ENCODE measurements at regions not wholly inside any gene's neighbourhood (a gene's known extent, or its start where the extent isn't known, plus 50 kb on each side); places are given as distances from the start of the nearest gene placed in this dataset.

DNA sequence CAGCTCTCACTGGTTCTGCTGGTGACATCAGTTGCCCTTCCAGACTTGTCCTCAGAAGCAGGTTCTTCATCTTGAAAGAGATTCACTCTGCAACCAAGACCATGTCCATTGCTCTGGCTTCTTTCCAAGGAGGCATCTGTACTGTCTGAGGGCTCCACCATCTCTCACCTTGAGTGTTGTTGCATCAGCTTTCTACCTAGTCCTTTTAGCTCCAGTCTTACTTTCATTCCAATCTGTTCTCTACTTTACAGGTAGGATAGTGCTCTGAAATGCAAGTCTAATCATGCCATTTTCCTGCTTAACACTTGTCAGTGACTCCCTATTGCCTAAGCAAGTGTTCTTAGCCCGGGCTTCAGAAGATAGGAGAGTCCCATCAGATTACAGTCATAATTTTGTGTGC lies 117.7 kb downstream of the EN1 start:
- no peak for ATAC-seq (ENCODE audit: low read depth)
- Mint-ChIP-seq H3K9me3 (no peaks in the 10 kb centered on the region), H3K27ac (no peak overlapping the region), H3K4me1 (no peaks in the 10 kb centered on the region), H3K4me3 (no peak overlapping the region), H3K27me3 (peaks cover 7% of the 10 kb centered on the region), H3K36me3 (no peaks in the 10 kb centered on the region)
- DNase-seq, result no peak
- POLR2A ChIA-PET, result no interaction called here

GRCh38 chr2:118728984-118729383 lies 118.5 kb downstream of the EN1 start:
- ATAC-seq (ENCODE audit: low read depth), result no peak
- H3K4me1 Mint-ChIP-seq, result no peaks in the 10 kb centered on the region
- H3K36me3 Mint-ChIP-seq, result no peaks in the 10 kb centered on the region
- peaks cover 7% of the 10 kb centered on the region for H3K27me3 Mint-ChIP-seq
- DNase-seq, result no peak
- POLR2A ChIA-PET, result no interaction called here
- no peaks in the 10 kb centered on the region for H3K9me3 Mint-ChIP-seq
- no peak overlapping the region for H3K27ac Mint-ChIP-seq
- no peak overlapping the region for H3K4me3 Mint-ChIP-seq

DNA sequence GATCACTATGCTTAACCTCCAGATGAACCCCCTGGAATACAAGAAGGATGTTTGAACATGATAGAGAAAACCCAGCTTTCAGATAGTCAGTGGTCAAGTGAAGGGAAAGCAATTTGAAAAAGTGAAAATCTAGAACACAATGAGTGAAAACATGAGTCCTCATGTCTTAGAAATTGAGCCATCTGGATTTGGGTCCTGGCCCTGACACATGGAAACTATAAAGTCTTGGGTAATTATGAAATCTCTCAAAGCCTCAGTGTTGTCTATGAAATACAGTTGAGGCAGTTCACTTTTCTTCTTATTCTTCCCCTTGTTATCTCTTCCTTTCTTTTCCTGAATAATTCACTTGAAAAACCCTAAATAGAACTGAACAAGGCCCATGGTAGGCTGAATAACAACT lies 120.6 kb downstream of the EN1 start:
- H3K4me1 Mint-ChIP-seq, result no peaks in the 10 kb centered on the region
- no peak for ATAC-seq (ENCODE audit: low read depth)
- POLR2A ChIA-PET, result no interaction called here
- DNase-seq, result no peak
- H3K9me3 Mint-ChIP-seq, result no peaks in the 10 kb centered on the region
- H3K27me3 Mint-ChIP-seq, result peaks cover 6% of the 10 kb centered on the region
- no peak overlapping the region for H3K4me3 Mint-ChIP-seq
- no peak overlapping the region for H3K27ac Mint-ChIP-seq
- no peaks in the 10 kb centered on the region for H3K36me3 Mint-ChIP-seq

- Mint-ChIP-seq H3K27me3 (peaks cover 4% of the 10 kb centered on the region), H3K36me3 (no peaks in the 10 kb centered on the region), H3K27ac (no peak overlapping the region), H3K4me3 (no peak overlapping the region), H3K9me3 (no peaks in the 10 kb centered on the region), H3K4me1 (no peaks in the 10 kb centered on the region)
- ATAC-seq (ENCODE audit: low read depth), result no peak
- POLR2A ChIA-PET, result no interaction called here
- no peak for DNase-seq
Observed at GRCh38 chr2:118723394-118723793, 124.1 kb downstream of the EN1 start.

- ATAC-seq (ENCODE audit: low read depth) (no peak), DNase-seq (no peak)
- H3K27ac Mint-ChIP-seq, result no peak overlapping the region
- no peak overlapping the region for H3K4me3 Mint-ChIP-seq
- no peaks in the 10 kb centered on the region for H3K36me3 Mint-ChIP-seq
- H3K9me3 Mint-ChIP-seq, result no peaks in the 10 kb centered on the region
- peaks cover 4% of the 10 kb centered on the region for H3K27me3 Mint-ChIP-seq
- H3K4me1 Mint-ChIP-seq, result no peaks in the 10 kb centered on the region
- POLR2A ChIA-PET, result no interaction called here
Observed at GRCh38 chr2:118722976-118723375, 124.5 kb downstream of the EN1 start.

DNA sequence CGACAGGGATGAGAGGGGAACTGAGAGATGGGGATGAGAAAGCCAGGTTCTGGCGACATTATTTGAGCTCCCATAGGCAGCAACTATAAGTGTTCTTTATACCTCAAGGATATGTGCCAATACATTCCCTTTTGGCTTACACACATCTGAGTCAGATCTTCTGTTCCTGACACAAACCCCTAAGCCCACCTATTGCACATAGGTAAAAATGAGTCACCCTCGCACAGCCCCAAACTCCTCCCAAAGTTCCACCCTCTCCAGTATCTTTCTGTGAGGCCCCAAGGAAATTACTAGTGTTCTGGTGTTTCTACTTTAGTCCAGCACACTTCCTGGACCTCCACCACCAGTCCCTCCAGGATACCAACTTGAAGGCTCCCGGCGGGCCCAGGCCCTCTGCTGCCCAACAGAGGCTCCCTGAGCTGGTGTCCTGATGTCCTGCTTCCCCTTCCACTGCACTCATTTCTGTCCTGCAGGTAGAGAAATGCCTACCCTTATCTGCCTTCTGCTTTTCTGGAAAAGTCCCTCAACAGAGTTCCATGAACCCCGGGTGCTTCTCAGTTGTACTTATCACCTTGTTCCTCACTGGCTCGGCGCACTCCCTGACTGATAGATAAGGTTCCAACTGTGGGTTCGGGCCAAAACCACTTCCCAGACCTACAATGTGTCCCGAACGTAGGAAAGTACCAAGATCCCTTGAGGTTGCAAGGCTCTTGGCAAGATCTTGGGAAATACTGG lies 125.5 kb downstream of the EN1 start:
- ATAC-seq (ENCODE audit: low read depth) (no peak), DNase-seq (no peak)
- POLR2A ChIA-PET, result no interaction called here
- Mint-ChIP-seq H3K9me3 (no peaks in the 10 kb centered on the region), H3K27ac (no peak overlapping the region), H3K4me3 (no peak overlapping the region), H3K27me3 (no peaks in the 10 kb centered on the region), H3K4me1 (no peaks in the 10 kb centered on the region), H3K36me3 (no peaks in the 10 kb centered on the region)

- POLR2A ChIA-PET, result no interaction called here
- ATAC-seq (ENCODE audit: low read depth) (no peak), DNase-seq (no peak)
- H3K27ac Mint-ChIP-seq, result no peak overlapping the region
- no peaks in the 10 kb centered on the region for H3K9me3 Mint-ChIP-seq
- H3K4me3 Mint-ChIP-seq, result no peak overlapping the region
- H3K36me3 Mint-ChIP-seq, result no peaks in the 10 kb centered on the region
- no peaks in the 10 kb centered on the region for H3K4me1 Mint-ChIP-seq
- no peaks in the 10 kb centered on the region for H3K27me3 Mint-ChIP-seq
Observed at GRCh38 chr2:118720866-118721265, 126.6 kb downstream of the EN1 start.

GRCh38 chr2:118718921-118719320 lies 128.5 kb downstream of the EN1 start:
- Mint-ChIP-seq H3K9me3 (no peaks in the 10 kb centered on the region), H3K36me3 (no peaks in the 10 kb centered on the region), H3K4me1 (no peaks in the 10 kb centered on the region), H3K27me3 (no peaks in the 10 kb centered on the region), H3K27ac (no peak overlapping the region), H3K4me3 (no peak overlapping the region)
- no peak for DNase-seq
- POLR2A ChIA-PET, result no interaction called here
- no peak for ATAC-seq (ENCODE audit: low read depth)

DNA sequence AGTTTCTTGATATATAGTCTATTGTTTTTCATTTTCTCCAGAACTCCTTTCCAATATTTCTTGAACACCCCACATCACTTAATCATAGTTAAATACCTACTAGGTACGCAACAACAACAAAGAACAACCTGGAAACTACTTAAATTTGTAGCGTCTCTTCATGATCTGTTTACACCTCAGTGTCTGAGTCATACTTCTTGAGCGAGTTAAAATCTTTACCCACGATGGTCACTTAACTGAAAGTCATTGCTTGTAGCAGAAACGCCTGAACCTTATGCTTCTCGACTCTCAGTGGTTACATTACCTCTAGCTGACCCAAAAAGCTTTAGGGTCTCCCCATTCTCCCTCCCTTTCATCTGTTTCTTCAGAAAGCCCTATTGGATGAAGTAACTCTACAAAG lies 131.3 kb downstream of the EN1 start:
- Mint-ChIP-seq H3K27me3 (peaks cover 3% of the 10 kb centered on the region), H3K27ac (no peak overlapping the region), H3K36me3 (no peaks in the 10 kb centered on the region), H3K9me3 (peaks cover 1% of the 10 kb centered on the region), H3K4me1 (no peaks in the 10 kb centered on the region), H3K4me3 (no peak overlapping the region)
- POLR2A ChIA-PET, result no interaction called here
- no peak for DNase-seq
- ATAC-seq (ENCODE audit: low read depth), result no peak

- Mint-ChIP-seq H3K9me3 (peaks cover 1% of the 10 kb centered on the region), H3K27ac (no peak overlapping the region), H3K4me1 (no peaks in the 10 kb centered on the region), H3K27me3 (peaks cover 3% of the 10 kb centered on the region), H3K4me3 (no peak overlapping the region), H3K36me3 (no peaks in the 10 kb centered on the region)
- DNase-seq, result no peak
- POLR2A ChIA-PET, result no interaction called here
- ATAC-seq (ENCODE audit: low read depth), result no peak
Observed at GRCh38 chr2:118714118-118714517, 133.3 kb downstream of the EN1 start.

DNA sequence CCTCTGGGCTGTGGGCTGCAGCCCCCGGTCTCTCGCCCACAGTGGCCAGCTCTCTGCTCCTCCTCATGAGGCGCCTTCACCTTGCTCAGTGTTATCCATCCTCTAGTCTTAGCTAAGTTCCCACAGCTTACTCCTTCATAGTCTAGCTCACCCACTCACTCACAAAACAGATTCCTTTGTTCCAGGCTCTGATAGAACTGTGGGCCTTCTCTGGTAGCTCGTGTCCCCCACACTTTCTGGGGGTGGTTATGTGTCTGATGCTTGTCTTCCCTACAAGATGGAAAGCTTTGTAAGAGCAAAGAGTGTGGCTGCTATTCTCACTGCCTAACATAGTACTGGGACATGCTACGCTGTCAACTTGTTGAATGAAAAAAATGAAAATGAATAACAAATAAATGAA lies 135.8 kb downstream of the EN1 start:
- Mint-ChIP-seq H3K4me3 (no peak overlapping the region), H3K27me3 (peaks cover 3% of the 10 kb centered on the region), H3K9me3 (peaks cover 1% of the 10 kb centered on the region), H3K36me3 (no peaks in the 10 kb centered on the region), H3K4me1 (no peaks in the 10 kb centered on the region), H3K27ac (no peak overlapping the region)
- POLR2A ChIA-PET, result no interaction called here
- ATAC-seq (ENCODE audit: low read depth) (no peak), DNase-seq (no peak)

DNA sequence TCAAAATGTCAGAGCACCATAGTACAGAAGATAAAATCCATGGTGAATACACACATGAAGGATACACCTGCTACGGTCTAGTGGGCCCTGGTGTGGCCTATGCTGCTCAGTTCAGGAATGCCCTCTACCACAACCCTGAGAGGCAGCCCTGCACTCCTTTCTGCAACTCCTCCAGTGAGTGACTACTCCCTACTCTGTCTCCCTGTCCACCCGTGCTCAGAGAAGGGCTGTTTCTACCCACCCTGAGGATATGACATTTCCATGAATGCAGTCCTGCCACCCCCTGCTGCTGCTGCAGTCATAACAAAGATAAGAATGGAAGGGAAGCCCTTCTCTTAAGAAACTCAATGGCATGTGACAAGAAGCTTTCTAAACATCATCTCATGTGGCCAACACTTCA lies 137.0 kb downstream of the EN1 start:
- no peak for ATAC-seq (ENCODE audit: low read depth)
- Mint-ChIP-seq H3K27ac (no peak overlapping the region), H3K4me1 (no peaks in the 10 kb centered on the region), H3K36me3 (no peaks in the 10 kb centered on the region), H3K9me3 (peaks cover 1% of the 10 kb centered on the region), H3K4me3 (no peak overlapping the region), H3K27me3 (peaks cover 3% of the 10 kb centered on the region)
- POLR2A ChIA-PET, result no interaction called here
- no peak for DNase-seq

DNA sequence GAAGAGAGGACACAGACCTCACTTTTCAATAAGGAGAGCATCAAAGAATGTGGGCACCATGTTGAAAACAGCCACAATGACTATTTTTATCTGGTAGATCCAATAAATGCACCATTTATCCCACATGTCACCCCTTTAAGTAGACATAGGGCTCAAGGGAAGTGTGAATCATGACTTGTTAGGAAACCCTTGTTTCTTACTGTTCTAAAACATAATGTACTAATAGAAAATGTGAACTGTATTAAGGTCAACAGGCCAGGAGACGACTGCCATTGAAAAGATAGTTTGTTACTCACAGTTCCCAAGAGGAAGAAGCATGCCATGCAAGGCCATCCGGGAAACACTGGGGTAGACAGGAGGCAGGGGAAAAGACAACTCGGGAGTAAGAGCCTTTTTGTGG lies 137.7 kb downstream of the EN1 start:
- H3K9me3 Mint-ChIP-seq, result peaks cover 1% of the 10 kb centered on the region
- no peak for ATAC-seq (ENCODE audit: low read depth)
- DNase-seq, result no peak
- no peaks in the 10 kb centered on the region for H3K36me3 Mint-ChIP-seq
- H3K4me3 Mint-ChIP-seq, result no peak overlapping the region
- no peak overlapping the region for H3K27ac Mint-ChIP-seq
- no peaks in the 10 kb centered on the region for H3K4me1 Mint-ChIP-seq
- H3K27me3 Mint-ChIP-seq, result peaks cover 3% of the 10 kb centered on the region
- POLR2A ChIA-PET, result no interaction called here

GRCh38 chr2:118706844-118707243 lies 140.6 kb downstream of the EN1 start:
- POLR2A ChIA-PET, result no interaction called here
- H3K27ac Mint-ChIP-seq, result no peak overlapping the region

DNA sequence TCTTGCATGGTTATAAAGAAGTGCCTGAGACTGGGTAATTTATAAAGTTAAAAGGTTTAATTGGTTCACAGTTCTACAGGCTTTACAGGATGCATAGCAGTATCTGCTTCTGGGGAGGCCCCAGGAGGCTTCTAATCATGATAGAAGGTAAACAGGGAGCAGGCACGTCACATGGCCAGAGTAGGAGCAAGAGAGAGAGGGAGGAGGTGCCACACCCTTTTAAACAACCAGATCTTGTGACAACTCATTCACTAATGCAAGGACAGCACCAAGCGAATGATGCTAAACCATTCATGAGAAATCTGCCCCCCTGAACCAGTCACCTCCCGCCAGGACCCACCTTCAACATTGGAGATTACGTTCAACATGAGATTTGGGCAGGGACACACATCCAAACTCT lies 141.1 kb downstream of the EN1 start:
- H3K27ac Mint-ChIP-seq, result no peak overlapping the region
- no peaks in the 10 kb centered on the region for H3K4me1 Mint-ChIP-seq

More at GRCh38 chr2:118706844-118707243, 140.6 kb downstream of the EN1 start:
- Mint-ChIP-seq H3K27me3 (peaks cover 4% of the 10 kb centered on the region), H3K36me3 (no peaks in the 10 kb centered on the region), H3K4me1 (no peaks in the 10 kb centered on the region), H3K9me3 (peaks cover 1% of the 10 kb centered on the region), H3K4me3 (no peak overlapping the region)
- ATAC-seq (ENCODE audit: low read depth) (no peak), DNase-seq (no peak)

More for the DNA sequence above, 141.1 kb downstream of the EN1 start:
- Mint-ChIP-seq H3K36me3 (no peaks in the 10 kb centered on the region), H3K27me3 (peaks cover 2% of the 10 kb centered on the region), H3K4me3 (no peak overlapping the region), H3K9me3 (peaks cover 2% of the 10 kb centered on the region)
- DNase-seq (no peak), ATAC-seq (ENCODE audit: low read depth) (no peak)
- POLR2A ChIA-PET, result no interaction called here

Measured in activated naive CD8-positive, alpha-beta T cell treated with anti-CD3 and anti-CD28 coated beads, Interleukin-2, amount 10 ng/mL, durations not matched to agents 7 days and 5 days (primary cell).